GM12878 (cell line): ENCODE measurements at regions not wholly inside any gene's neighbourhood (a gene's known extent, or its start where the extent isn't known, plus 50 kb on each side); places are given as distances from the start of the nearest gene placed in this dataset.

Experiments
- ATAC-seq: fragments of 200-7000 bp; cut with Tn5 transposase; 3 replicates; pipeline ENCODE4 v1.9.1; 2020; ENCODE audit warnings: mild to moderate bottlenecking, moderate library complexity
- BruUV-seq: library from RNA; stranded (reverse); fragments of 400-500 nt; replicated peaks from 2 replicates; lab custom pipeline; 2021; lab: Mats Ljungman, UMichigan
- CTCF ChIA-PET: fragments of 300-600 bp; sonication (Branson Sonifier 250); formaldehyde crosslinking; extraction: SDS; loops from one replicate; lab custom pipeline; 2021; ENCODE audit warnings: inconsistent platforms; lab: Yijun Ruan, JAX
- POLR2A ChIA-PET: fragments of 350-600 bp; formaldehyde crosslinking; extraction: SDS; loops from one replicate; lab custom pipeline; 2021; ENCODE audit warnings: inconsistent platforms; lab: Charles Lee
- RAD21 ChIA-PET: fragments of 300-600 bp; sonication (Branson Sonifier 250); formaldehyde crosslinking; loops from one replicate; lab custom pipeline; 2023; ENCODE audit warnings: antibody characterized with exemption; ENCODE audit not compliant: unreplicated experiment; lab: Charles Lee
- SMC1A ChIA-PET: fragments of 300-600 bp; sonication (Branson Sonifier 250); formaldehyde crosslinking; loops from one replicate; lab custom pipeline; 2023; ENCODE audit not compliant: unreplicated experiment, uncharacterized antibody; lab: Charles Lee
- DNase-seq: peaks from one replicate; pipeline ENCODE4 v3.0.0-alpha.2; 2011; ENCODE audit warnings: low read depth, low spot score
- FAIRE-seq: peaks from 3 replicates; lab custom pipeline; 2011; peaks lifted over from hg19 to GRCh38; lab: Jason Lieb, UNC
- H2AFZ ChIP-seq: 2 replicates; pipeline ENCODE4 v1.6.0; 2011; ENCODE audit warnings: low read depth, low read length, control low read depth; ENCODE audit not compliant: control insufficient read depth
- H3K27ac ChIP-seq: 2 replicates; pipeline ENCODE4 v1.5.1; 2011; ENCODE audit warnings: control low read depth; ENCODE audit not compliant: control insufficient read depth, insufficient read depth
- H3K27me3 ChIP-seq, 2 experiments: replicated peaks in 1 of 2; 2 replicates each; pipeline versions ENCODE4 v1.6.0 to v1.6.1; 2011; ENCODE audit warnings: low read length in 1 of 2; ENCODE audit not compliant: control insufficient read depth in 2 of 2, insufficient read depth in 2 of 2
- H3K36me3 ChIP-seq, 2 experiments: 2 replicates each; pipeline ENCODE4 v1.5.1; 2011; ENCODE audit warnings: low read length in 1 of 2; ENCODE audit not compliant: control insufficient read depth in 2 of 2, insufficient read depth in 2 of 2
- H3K4me1 ChIP-seq: 2 replicates; pipeline ENCODE4 v1.6.1; 2011; ENCODE audit warnings: mild to moderate bottlenecking, low read length, moderate library complexity, mixed read lengths; ENCODE audit not compliant: control insufficient read depth, insufficient read depth
- H3K4me2 ChIP-seq: 2 replicates; pipeline ENCODE4 v1.6.0; 2011; ENCODE audit warnings: control low read depth; ENCODE audit not compliant: control insufficient read depth, insufficient read depth
- H3K4me3 ChIP-seq: fragments of 200-600 bp; sonication (generic); 2 replicates; pipeline ENCODE4 v1.5.1; 2016
- H3K79me2 ChIP-seq: 2 replicates; pipeline ENCODE4 v1.6.0; 2011; ENCODE audit warnings: low read length; ENCODE audit not compliant: control insufficient read depth, insufficient read depth
- H3K9ac ChIP-seq: 2 replicates; pipeline ENCODE4 v1.8.0; 2011; ENCODE audit warnings: low read length, control low read depth, mixed read lengths; ENCODE audit not compliant: control insufficient read depth, insufficient read depth
- H3K9me3 ChIP-seq: replicated peaks from 3 replicates; pipeline ENCODE4 v1.5.1; 2011; ENCODE audit warnings: mild to moderate bottlenecking, low read length; ENCODE audit not compliant: control insufficient read depth, insufficient read depth
- H4K20me1 ChIP-seq: 2 replicates; pipeline ENCODE4 v1.6.0; 2011; ENCODE audit not compliant: control insufficient read depth, insufficient read depth
- CBFB ChIP-seq: IDR thresholded peaks from 2 replicates; pipeline ENCODE4 v1.6.1; 2016; ENCODE audit warnings: antibody characterized with exemption, low read depth
- EP300 ChIP-seq, 2 experiments: fragments of 150-350 bp in 1 of 2; IDR thresholded peaks; 2 replicates each; pipeline ENCODE4 v1.6.1; 2011 to 2012; ENCODE audit warnings: low read depth in 2 of 2, low read length in 2 of 2, borderline replicate concordance in 1 of 2, improper control_type of control experiment in 1 of 2, inconsistent platforms in 1 of 2; ENCODE audit not compliant: control insufficient read depth in 1 of 2
- HCFC1 ChIP-seq: fragments of 150-350 bp; IDR thresholded peaks from 2 replicates; pipeline ENCODE4 v1.6.1; 2014; ENCODE audit warnings: low read length
- HDGF ChIP-seq: fragments of 450-650 bp; IDR thresholded peaks from 2 replicates; pipeline ENCODE4 v1.6.1; 2016; ENCODE audit warnings: antibody characterized with exemption
- HSF1 ChIP-seq: fragments of 150-350 bp; IDR thresholded peaks from 2 replicates; pipeline ENCODE4 v1.6.1; 2014; ENCODE audit warnings: mild to moderate bottlenecking, low read depth, low read length
- KDM1A ChIP-seq: fragments of 200-600 bp; sonication (generic); IDR thresholded peaks from 2 replicates; pipeline ENCODE4 v1.6.1; 2016; ENCODE audit warnings: borderline replicate concordance
- MEF2A ChIP-seq: IDR thresholded peaks from 2 replicates; pipeline ENCODE4 v1.6.1; 2011; ENCODE audit warnings: low read depth, mild to moderate bottlenecking, low read length, moderate library complexity; ENCODE audit not compliant: insufficient read depth
- MXI1 ChIP-seq: fragments of 150-350 bp; IDR thresholded peaks from 2 replicates; pipeline ENCODE4 v1.6.1; 2011; ENCODE audit warnings: low read depth, mild to moderate bottlenecking, inconsistent platforms, low read length, improper control_type of control experiment
- POU2F2 ChIP-seq: IDR thresholded peaks from 3 replicates; pipeline ENCODE4 v1.6.1; 2011; ENCODE audit warnings: low read depth, mild to moderate bottlenecking, low read length, borderline replicate concordance
- SMAD5 ChIP-seq: IDR thresholded peaks from 2 replicates; pipeline ENCODE4 v1.6.1; 2016; ENCODE audit warnings: antibody characterized with exemption, low read depth
- SUZ12 ChIP-seq: fragments of 200-600 bp; sonication (generic); IDR thresholded peaks from one replicate; pipeline ENCODE4 v1.6.1; 2018; ENCODE audit warnings: antibody characterized with exemption, mild to moderate bottlenecking; ENCODE audit not compliant: unreplicated experiment
- TBL1XR1 ChIP-seq: IDR thresholded peaks from 2 replicates; pipeline ENCODE4 v1.6.1; 2012; ENCODE audit warnings: low read depth, low read length, improper control_type of control experiment
- WGBS: methylation state at CpG from one replicate; pipeline ENCODE4 v1.1.6; 2016; ENCODE audit warnings: low lambda C conversion rate; ENCODE audit not compliant: insufficient replicate concordance, insufficient coverage; ENCODE audit errors: missing lambda C conversion rate; 5-methylcytosine and 5-hydroxymethylcytosine counted together
- in situ Hi-C: fragments of 300-500 bp; cut with MboI; formaldehyde crosslinking; loops from 9 replicates; pipeline ENCODE4 v1.14.3; 2018; ENCODE audit warnings: mixed read lengths
- intact Hi-C: fragments of 100-400 bp; cut with micrococcal nuclease; formaldehyde crosslinking; loops from one replicate; pipeline ENCODE4 v1.14.2; 2022; ENCODE audit not compliant: unreplicated experiment

DNA sequence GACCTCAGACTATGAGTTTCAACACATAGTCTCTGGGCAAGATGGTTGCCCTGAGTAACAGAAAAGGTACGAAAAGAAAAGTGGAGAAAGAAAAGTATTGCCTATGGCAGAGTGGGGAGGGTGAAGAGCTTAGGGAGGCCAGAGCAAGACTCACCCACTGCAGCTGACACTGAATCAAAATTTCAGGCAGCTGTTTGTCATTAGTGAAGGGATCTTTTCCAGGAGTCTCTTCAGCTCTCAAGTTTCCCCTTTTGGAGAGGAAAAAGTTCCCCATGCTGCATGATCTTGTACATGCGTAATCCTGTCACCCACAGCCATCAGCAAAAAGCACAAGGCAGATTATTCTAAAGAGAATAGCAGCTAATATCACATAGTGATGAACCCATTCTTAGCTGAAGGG, 616.9 kb upstream of the GBE1 start:
- intact Hi-C loops, result no loop called here

More for the DNA sequence above, 616.9 kb upstream of the GBE1 start:
- ChIA-PET POLR2A (no interaction called here), SMC1A (no interaction called here), RAD21 (no interaction called here), CTCF (no interaction called here)
- H2AFZ ChIP-seq, result no peak overlapping the region
- no peak overlapping the region for H3K9ac ChIP-seq
- no peak overlapping the region for H3K4me3 ChIP-seq
- no peaks in the 10 kb centered on the region for H4K20me1 ChIP-seq
- no peak overlapping the region for H3K27ac ChIP-seq
- H3K36me3 ChIP-seq, result no peaks in the 10 kb centered on the region
- H3K4me1 ChIP-seq, result no peaks in the 10 kb centered on the region
- H3K9me3 ChIP-seq, result no peaks in the 10 kb centered on the region
- in situ Hi-C loops, result no loop called here
- FAIRE-seq, result no peak
- TF ChIP-seq SMAD5 (no peak), MEF2A (no peak), CBFB (no peak), HSF1 (no peak), TBL1XR1 (no peak), HCFC1 (no peak), KDM1A (no peak), MXI1 (no peak), EP300 (IDR thresholded peaks at IDR 0.05; ENCODE audit: borderline replicate concordance in 1 of 2, control insufficient read depth in 1 of 2, low read depth in 2 of 2, low read length in 2 of 2) (no peak), POU2F2 (no peak), HDGF (no peak), SUZ12 (no peak)
- ATAC-seq, result no peak
- H3K27me3 ChIP-seq, result no peaks in the 10 kb centered on the region
- WGBS, result 33% methylated on average over 1 of the region's 2 CpGs
- DNase-seq, result no peak
- no peaks in the 10 kb centered on the region for H3K79me2 ChIP-seq
- BruUV-seq, result no TSS peak
- H3K4me2 ChIP-seq, result no peak overlapping the region
